NCI-H345 treated with DMSO at 0.1 percent for 48 hours (cell line): ENCODE measurements at regions not wholly inside any gene's neighbourhood (a gene's known extent, or its start where the extent isn't known, plus 50 kb on each side); places are given as distances from the start of the nearest gene placed in this dataset.
"Not testable (repeated sequence)": the region's sequence is repeated elsewhere in the genome, so short reads cannot be mapped to it uniquely, and the experiment has no call there.

Experiments used
- DNase-seq: peaks from one replicate; lab custom pipeline; 2025; ENCODE audit not compliant: unreplicated experiment; lab: John Stamatoyannopoulos, UW

- no peak for DNase-seq
Observed at GRCh38 chr16:86949116-86949515, 368.1 kb downstream of the C16orf95 start.

- DNase-seq, result no peak
Observed at GRCh38 chr16:86949630-86950029, 367.6 kb downstream of the C16orf95 start.

GRCh38 chr16:86951041-86951822, 366.0 kb downstream of the C16orf95 start:
- DNase-seq, result no peak

GRCh38 chr16:86951831-86952598, 365.2 kb downstream of the C16orf95 start:
- no peak for DNase-seq

- DNase-seq, result no peak
Observed at GRCh38 chr16:86952769-86953168, 364.4 kb downstream of the C16orf95 start.

GRCh38 chr16:86953631-86954391, 363.4 kb downstream of the C16orf95 start:
- no peak for DNase-seq

GRCh38 chr16:86955136-86955855, 361.9 kb downstream of the C16orf95 start:
- DNase-seq, result no peak

- DNase-seq, result no peak
Observed at GRCh38 chr16:86956437-86956836, 360.8 kb downstream of the C16orf95 start.

GRCh38 chr16:86957662-86958198, 359.5 kb downstream of the C16orf95 start:
- DNase-seq, result not testable (repeated sequence)

GRCh38 chr16:86958423-86958822, 358.8 kb downstream of the C16orf95 start:
- no peak for DNase-seq

- DNase-seq, result no peak
Observed at GRCh38 chr16:86959091-86959651, 358.0 kb downstream of the C16orf95 start.

- DNase-seq, result no peak
Observed at GRCh38 chr16:86959729-86960128, 357.5 kb downstream of the C16orf95 start.

GRCh38 chr16:86960266-86960665, 356.9 kb downstream of the C16orf95 start:
- no peak for DNase-seq

GRCh38 chr16:86961171-86961601, 356.0 kb downstream of the C16orf95 start:
- no peak for DNase-seq

- no peak for DNase-seq
Observed at GRCh38 chr16:86962259-86962658, 354.9 kb downstream of the C16orf95 start.

GRCh38 chr16:86962913-86963312, 354.3 kb downstream of the C16orf95 start:
- no peak for DNase-seq

GRCh38 chr16:86963600-86964575, 353.3 kb downstream of the C16orf95 start:
- no peak for DNase-seq

- DNase-seq, result no peak
Observed at GRCh38 chr16:86964796-86965241, 352.4 kb downstream of the C16orf95 start.

- no peak for DNase-seq
Observed at GRCh38 chr16:86965331-86965730, 351.9 kb downstream of the C16orf95 start.
